ENCODE measurements at regions not wholly inside any gene's neighbourhood (a gene's known extent, or its start where the extent isn't known, plus 50 kb on each side); places are given as distances from the start of the nearest gene placed in this dataset.

- TF ChIP-seq SUZ12 (IDR thresholded peaks at IDR 0.05): no peak
- no peak for TF ChIP-seq BHLHE40 (IDR thresholded peaks at IDR 0.05; ENCODE audit: borderline replicate concordance)
- TF ChIP-seq FOXA1 (IDR thresholded peaks at IDR 0.05): no peak
- no peak for TF ChIP-seq SP1 (IDR thresholded peaks at IDR 0.05)
- TF ChIP-seq L3MBTL2 (conservative IDR thresholded peaks at IDR 0.05): no peak
Measured at GRCh38 chr3:40843851-40844548, 319.2 kb downstream of the ZNF621 start.
